SH-SY5Y (cell line): ENCODE measurements at regions not wholly inside any gene's neighbourhood (a gene's known extent, or its start where the extent isn't known, plus 50 kb on each side); places are given as distances from the start of the nearest gene placed in this dataset.

Experiments used
- GATA2 ChIP-seq: IDR thresholded peaks from 2 replicates; pipeline ENCODE4 v1.6.1; 2011; ENCODE audit warnings: mild to moderate bottlenecking, low read depth, low read length
- GATA3 ChIP-seq: IDR thresholded peaks from 2 replicates; pipeline ENCODE4 v1.6.1; 2011; ENCODE audit warnings: low read depth, mild to moderate bottlenecking, low read length, moderate library complexity

DNA sequence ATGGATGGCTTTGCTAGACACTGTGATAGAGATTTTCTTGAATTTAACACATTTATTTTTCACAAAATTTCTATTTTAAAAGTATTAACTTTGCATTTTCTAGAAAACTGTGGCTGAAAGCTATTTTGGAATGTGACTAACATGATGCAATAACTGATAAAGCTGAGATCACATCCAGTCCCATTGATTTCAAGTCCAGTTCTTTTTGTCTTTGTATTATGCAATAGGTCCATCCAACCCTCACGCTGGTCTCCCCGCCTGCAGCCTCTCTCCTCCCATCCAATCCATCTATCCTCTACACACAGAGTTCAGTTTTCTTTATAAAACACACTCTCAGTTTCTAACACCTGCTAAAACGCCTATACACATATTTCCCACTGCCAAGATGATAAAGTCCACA lies 178.8 kb downstream of the CNTN3 start:
- TF ChIP-seq GATA2: no peak
- TF ChIP-seq GATA3: no peak
